ENCODE measurements at regions not wholly inside any gene's neighbourhood (a gene's known extent, or its start where the extent isn't known, plus 50 kb on each side); places are given as distances from the start of the nearest gene placed in this dataset.

DNA sequence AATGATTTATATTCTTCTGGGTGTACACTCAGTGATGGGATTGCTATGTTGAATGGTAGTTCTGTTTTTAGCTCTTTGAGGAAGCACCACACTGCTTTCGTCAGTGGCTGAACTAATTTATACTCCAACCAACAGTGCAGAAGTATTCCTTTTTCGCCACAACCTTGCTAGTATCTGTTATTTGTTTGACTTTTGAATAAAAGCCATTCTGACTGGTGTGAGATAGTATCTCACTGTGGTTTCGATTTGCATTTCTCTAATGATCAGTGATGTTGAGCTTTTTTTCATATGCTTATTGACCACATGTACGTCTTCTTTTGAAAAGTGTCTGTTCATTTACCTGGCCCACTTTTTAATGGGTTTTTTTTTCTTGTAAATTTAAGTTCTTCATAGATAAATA, 583.8 kb upstream of the ARID1B start:
- TF ChIP-seq MXI1 (conservative IDR thresholded peaks at IDR 0.05; ENCODE audit: poor library complexity, severe bottlenecking) (no peak), EP300 (conservative IDR thresholded peaks at IDR 0.05; ENCODE audit: poor library complexity, severe bottlenecking) (no peak), SMC3 (conservative IDR thresholded peaks at IDR 0.05; ENCODE audit: poor library complexity) (no peak), RAD21 (conservative IDR thresholded peaks at IDR 0.05) (no peak), POLR2AphosphoS5 (IDR thresholded peaks at IDR 0.05) (no peak), TAF1 (IDR thresholded peaks at IDR 0.05; ENCODE audit: low read depth) (no peak), REST (IDR thresholded peaks at IDR 0.05; ENCODE audit: borderline replicate concordance) (no peak), EZH2 (IDR thresholded peaks at IDR 0.05; ENCODE audit: borderline replicate concordance, insufficient read depth, low read length, poor library complexity, severe bottlenecking) (no peak)
- TF ChIP-seq, protein P1, sequence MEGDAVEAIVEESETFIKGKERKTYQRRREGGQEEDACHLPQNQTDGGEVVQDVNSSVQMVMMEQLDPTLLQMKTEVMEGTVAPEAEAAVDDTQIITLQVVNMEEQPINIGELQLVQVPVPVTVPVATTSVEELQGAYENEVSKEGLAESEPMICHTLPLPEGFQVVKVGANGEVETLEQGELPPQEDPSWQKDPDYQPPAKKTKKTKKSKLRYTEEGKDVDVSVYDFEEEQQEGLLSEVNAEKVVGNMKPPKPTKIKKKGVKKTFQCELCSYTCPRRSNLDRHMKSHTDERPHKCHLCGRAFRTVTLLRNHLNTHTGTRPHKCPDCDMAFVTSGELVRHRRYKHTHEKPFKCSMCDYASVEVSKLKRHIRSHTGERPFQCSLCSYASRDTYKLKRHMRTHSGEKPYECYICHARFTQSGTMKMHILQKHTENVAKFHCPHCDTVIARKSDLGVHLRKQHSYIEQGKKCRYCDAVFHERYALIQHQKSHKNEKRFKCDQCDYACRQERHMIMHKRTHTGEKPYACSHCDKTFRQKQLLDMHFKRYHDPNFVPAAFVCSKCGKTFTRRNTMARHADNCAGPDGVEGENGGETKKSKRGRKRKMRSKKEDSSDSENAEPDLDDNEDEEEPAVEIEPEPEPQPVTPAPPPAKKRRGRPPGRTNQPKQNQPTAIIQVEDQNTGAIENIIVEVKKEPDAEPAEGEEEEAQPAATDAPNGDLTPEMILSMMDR (IDR thresholded peaks at IDR 0.05; ENCODE audit: poor library complexity, severe bottlenecking) = no peak

All from neural cell (in vitro differentiated cells).